DND-41 (cell line): ENCODE measurements at regions not wholly inside any gene's neighbourhood (a gene's known extent, or its start where the extent isn't known, plus 50 kb on each side); places are given as distances from the start of the nearest gene placed in this dataset.

Source experiments
- ATAC-seq: fragments of 200-7000 bp; cut with Tn5 transposase; 3 replicates; pipeline ENCODE4 v1.9.1; 2021; ENCODE audit warnings: low read depth; ENCODE audit not compliant: insufficient read depth
- DNase-seq: peaks from one replicate; pipeline ENCODE4 v3.0.0-alpha.2; 2020
- H2AFZ ChIP-seq: 2 replicates; pipeline ENCODE4 v1.6.0; 2012; ENCODE audit warnings: low read depth, low read length
- H3K27ac ChIP-seq: 2 replicates; pipeline ENCODE4 v1.5.1; 2012; ENCODE audit warnings: low read length, inconsistent platforms
- H3K27me3 ChIP-seq: fragments of 200-600 bp; sonication (generic); 2 replicates; pipeline ENCODE4 v1.6.0; 2012; ENCODE audit warnings: low read length, mild to moderate bottlenecking, inconsistent platforms; ENCODE audit not compliant: insufficient read depth, poor library complexity
- H3K36me3 ChIP-seq: 2 replicates; pipeline ENCODE4 v1.5.1; 2012; ENCODE audit warnings: low read length, inconsistent platforms; ENCODE audit not compliant: insufficient read depth
- H3K4me1 ChIP-seq: 2 replicates; pipeline ENCODE4 v1.5.1; 2012; ENCODE audit warnings: mild to moderate bottlenecking, low read length; ENCODE audit not compliant: insufficient read depth
- H3K4me2 ChIP-seq: 2 replicates; pipeline ENCODE4 v1.6.0; 2012; ENCODE audit warnings: mild to moderate bottlenecking, moderate library complexity, low read length, inconsistent platforms; ENCODE audit not compliant: insufficient read depth
- H3K4me3 ChIP-seq, 2 experiments: fragments of 200-600 bp in 1 of 2; shearing (Covaris generic) in 1 of 2; 2 replicates each; pipeline ENCODE4 v1.5.1; 2012 to 2016; ENCODE audit warnings: inconsistent platforms in 2 of 2, low read length in 2 of 2, mild to moderate bottlenecking in 2 of 2, low read depth in 1 of 2, moderate library complexity in 1 of 2
- H3K79me2 ChIP-seq: 2 replicates; pipeline ENCODE4 v1.6.0; 2012; ENCODE audit warnings: low read length, inconsistent platforms; ENCODE audit not compliant: insufficient read depth
- H3K9ac ChIP-seq: 2 replicates; pipeline ENCODE4 v1.6.0; 2012; ENCODE audit warnings: low read depth, mild to moderate bottlenecking, inconsistent platforms, low read length, moderate library complexity
- H3K9me3 ChIP-seq: 2 replicates; pipeline ENCODE4 v1.5.1; 2012; ENCODE audit warnings: low read length, moderate library complexity, mild to moderate bottlenecking, inconsistent platforms; ENCODE audit not compliant: insufficient read depth, severe bottlenecking
- H4K20me1 ChIP-seq: 2 replicates; pipeline ENCODE4 v1.6.0; 2012; ENCODE audit warnings: low read length; ENCODE audit not compliant: insufficient read depth
- CTCF ChIP-seq: IDR thresholded peaks from 2 replicates; pipeline ENCODE4 v1.5.1; 2012; ENCODE audit warnings: borderline replicate concordance, low read length, moderate library complexity, mild to moderate bottlenecking; ENCODE audit not compliant: poor library complexity, severe bottlenecking; ENCODE audit errors: extremely low read depth
- EZH2 ChIP-seq: IDR thresholded peaks from 3 replicates; pipeline ENCODE4 v1.6.1; 2012; ENCODE audit warnings: borderline replicate concordance, low read depth, mild to moderate bottlenecking, moderate library complexity, low read length, inconsistent platforms; ENCODE audit not compliant: severe bottlenecking

GRCh38 chr18:40186677-40187076, 1768.4 kb upstream of the PIK3C3 start:
- Histone ChIP-seq H3K9me3 (no peaks in the 10 kb centered on the region), H3K27ac (no peak overlapping the region), H3K27me3 (no peaks in the 10 kb centered on the region), H3K36me3 (no peaks in the 10 kb centered on the region), H3K4me1 (no peaks in the 10 kb centered on the region), H3K79me2 (no peaks in the 10 kb centered on the region), H4K20me1 (no peaks in the 10 kb centered on the region), H3K9ac (no peak overlapping the region), H3K4me3 (no peak overlapping the region), H2AFZ (no peak overlapping the region), H3K4me2 (no peak overlapping the region)
- no peak for ATAC-seq
- no peak for DNase-seq
- TF ChIP-seq CTCF = no peak
- no peak for TF ChIP-seq EZH2

DNA sequence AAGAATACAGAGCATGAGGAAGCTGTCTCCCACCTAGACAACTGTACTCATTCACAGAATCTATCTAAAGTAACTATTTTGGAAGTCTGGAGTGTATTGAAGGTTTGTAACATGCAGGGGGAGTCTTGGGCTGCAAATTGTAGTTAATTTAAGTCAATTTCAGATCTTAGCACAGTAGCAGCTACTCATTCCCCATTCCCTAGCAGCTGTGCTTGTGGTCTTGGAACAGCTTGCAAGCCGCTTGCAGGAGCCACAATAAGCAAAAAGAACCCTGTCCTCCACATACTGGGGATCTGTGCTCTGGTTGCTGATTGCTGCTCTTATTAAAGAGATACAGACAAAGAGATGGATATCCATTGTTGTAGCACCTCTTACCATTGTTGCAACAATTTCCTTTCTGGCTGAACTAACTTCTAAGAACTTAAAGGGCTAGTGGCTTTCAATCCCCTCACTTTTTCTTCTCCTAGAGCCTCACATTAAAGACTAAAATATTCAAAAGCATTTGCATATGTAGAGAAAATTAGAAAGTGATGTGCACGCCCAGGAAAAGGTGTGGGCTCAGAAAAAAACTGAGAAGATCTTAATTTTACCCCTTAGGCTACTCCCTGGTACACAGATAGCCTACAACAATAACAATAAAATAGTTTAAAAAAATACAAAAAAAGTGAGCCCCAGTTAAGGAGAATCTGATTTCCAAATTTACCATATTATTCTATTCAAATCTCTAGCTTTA, 1775.1 kb upstream of the PIK3C3 start:
- DNase-seq (no peak), ATAC-seq (no peak)
- H3K4me2 ChIP-seq = no peak overlapping the region
- H3K27ac ChIP-seq = no peak overlapping the region
- H3K27me3 ChIP-seq = no peaks in the 10 kb centered on the region
- TF ChIP-seq CTCF (no peak), EZH2 (no peak)
- no peaks in the 10 kb centered on the region for H3K79me2 ChIP-seq
- H3K4me3 ChIP-seq = no peak overlapping the region
- H3K9ac ChIP-seq = no peak overlapping the region
- no peak overlapping the region for H2AFZ ChIP-seq
- no peaks in the 10 kb centered on the region for H3K36me3 ChIP-seq
- H3K4me1 ChIP-seq = no peaks in the 10 kb centered on the region
- no peaks in the 10 kb centered on the region for H3K9me3 ChIP-seq
- no peaks in the 10 kb centered on the region for H4K20me1 ChIP-seq

DNA sequence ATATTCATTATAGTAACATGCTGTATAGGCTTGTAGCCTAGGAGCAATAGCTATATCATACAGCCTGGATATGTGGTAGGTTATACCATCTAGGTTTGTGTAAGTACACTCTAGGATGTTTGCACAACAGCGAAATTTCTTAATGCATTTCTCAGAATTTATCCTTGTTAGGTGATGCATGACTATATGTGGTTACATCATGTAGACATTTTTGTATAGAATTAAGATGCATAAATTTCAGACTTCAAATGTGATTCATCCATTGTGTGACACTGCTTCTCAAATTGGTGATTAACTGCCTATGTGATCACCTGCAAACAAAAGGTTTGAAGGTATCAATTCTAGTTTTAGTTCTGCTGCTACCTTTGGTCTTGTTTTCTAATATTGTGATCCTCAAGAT, 1787.0 kb upstream of the PIK3C3 start:
- Histone ChIP-seq H3K79me2 (no peaks in the 10 kb centered on the region), H3K27me3 (no peaks in the 10 kb centered on the region), H3K9me3 (no peaks in the 10 kb centered on the region), H3K9ac (no peak overlapping the region), H3K27ac (no peak overlapping the region), H3K4me2 (no peak overlapping the region), H3K4me3 (no peak overlapping the region), H2AFZ (no peak overlapping the region), H3K4me1 (no peaks in the 10 kb centered on the region), H3K36me3 (no peaks in the 10 kb centered on the region), H4K20me1 (no peaks in the 10 kb centered on the region)
- ATAC-seq = no peak
- no peak for DNase-seq
- TF ChIP-seq EZH2 (no peak), CTCF (no peak)
